ENCODE measurements at regions not wholly inside any gene's neighbourhood (a gene's known extent, or its start where the extent isn't known, plus 50 kb on each side); places are given as distances from the start of the nearest gene placed in this dataset.

- no peak for TF ChIP-seq CTCF (IDR thresholded peaks at IDR 0.05; ENCODE audit: insufficient read depth, low read length, poor library complexity, severe bottlenecking)
- Histone ChIP-seq H3K27me3 (ENCODE audit: control insufficient read depth, insufficient read depth, low read length) (no peaks in the 10 kb centered on the region), H3K36me3 (ENCODE audit: control insufficient read depth, insufficient read depth, low read length) (no peaks in the 10 kb centered on the region), H3K4me3 (ENCODE audit: low read depth, low read length) (no peak overlapping the region)
- DNase-seq (ENCODE audit: low read depth): no peak
These were observed 302.2 kb downstream of the EIPR1 start for GRCh38 chr2:3075316-3075990.

- no peak overlapping the region for H3K4me3 ChIP-seq (ENCODE audit: low read depth, low read length)
- DNase-seq (ENCODE audit: low read depth): no peak
- H3K27me3 ChIP-seq (ENCODE audit: control insufficient read depth, insufficient read depth, low read length): no peaks in the 10 kb centered on the region
- no peak for TF ChIP-seq CTCF (IDR thresholded peaks at IDR 0.05; ENCODE audit: insufficient read depth, low read length, poor library complexity, severe bottlenecking)
- H3K36me3 ChIP-seq (ENCODE audit: control insufficient read depth, insufficient read depth, low read length): no peaks in the 10 kb centered on the region
These were observed 303.9 kb downstream of the EIPR1 start for GRCh38 chr2:3073704-3074103.

GRCh38 chr2:3073041-3073595 is 304.5 kb downstream of the EIPR1 start:
- no peak for TF ChIP-seq CTCF (IDR thresholded peaks at IDR 0.05; ENCODE audit: insufficient read depth, low read length, poor library complexity, severe bottlenecking)
- H3K27me3 ChIP-seq (ENCODE audit: control insufficient read depth, insufficient read depth, low read length): no peaks in the 10 kb centered on the region
- H3K4me3 ChIP-seq (ENCODE audit: low read depth, low read length): no peak overlapping the region
- no peak for DNase-seq (ENCODE audit: low read depth)
- no peaks in the 10 kb centered on the region for H3K36me3 ChIP-seq (ENCODE audit: control insufficient read depth, insufficient read depth, low read length)

GRCh38 chr2:3071685-3072263 is 305.8 kb downstream of the EIPR1 start:
- Histone ChIP-seq H3K27me3 (ENCODE audit: control insufficient read depth, insufficient read depth, low read length) (no peaks in the 10 kb centered on the region), H3K4me3 (ENCODE audit: low read depth, low read length) (no peak overlapping the region), H3K36me3 (ENCODE audit: control insufficient read depth, insufficient read depth, low read length) (no peaks in the 10 kb centered on the region)
- TF ChIP-seq CTCF (IDR thresholded peaks at IDR 0.05; ENCODE audit: insufficient read depth, low read length, poor library complexity, severe bottlenecking): no peak
- no peak for DNase-seq (ENCODE audit: low read depth)

GRCh38 chr2:3066831-3067230 is 310.8 kb downstream of the EIPR1 start:
- no peaks in the 10 kb centered on the region for H3K27me3 ChIP-seq (ENCODE audit: control insufficient read depth, insufficient read depth, low read length)
- no peak for DNase-seq (ENCODE audit: low read depth)
- TF ChIP-seq CTCF (IDR thresholded peaks at IDR 0.05; ENCODE audit: insufficient read depth, low read length, poor library complexity, severe bottlenecking): no peak

More at GRCh38 chr2:3066831-3067230, 310.8 kb downstream of the EIPR1 start:
- no peaks in the 10 kb centered on the region for H3K36me3 ChIP-seq (ENCODE audit: control insufficient read depth, insufficient read depth, low read length)
- H3K4me3 ChIP-seq (ENCODE audit: low read depth, low read length): no peak overlapping the region

Data from kidney epithelial cell (primary cell).